ENCODE measurements at regions not wholly inside any gene's neighbourhood (a gene's known extent, or its start where the extent isn't known, plus 50 kb on each side); places are given as distances from the start of the nearest gene placed in this dataset.

GRCh38 chr6:71391126-71391525 is 102.5 kb downstream of the OGFRL1 start:
- Histone ChIP-seq H3K27me3 (ENCODE audit: control insufficient read depth, low read length) (peaks cover 16% of the 10 kb centered on the region), H3K36me3 (ENCODE audit: control insufficient read depth, low read length) (no peaks in the 10 kb centered on the region), H3K4me1 (ENCODE audit: control insufficient read depth, low read length) (no peaks in the 10 kb centered on the region), H3K4me3 (ENCODE audit: low read length) (no peak overlapping the region), H3K4me2 (ENCODE audit: low read length) (no peak overlapping the region), H3K9me2 (replicated peaks; ENCODE audit: control insufficient read depth, low read length) (no peaks in the 10 kb centered on the region), H3K9me3 (ENCODE audit: control insufficient read depth, insufficient read depth, low read length) (no peaks in the 10 kb centered on the region), H3K27ac (ENCODE audit: low read depth, low read length) (no peak overlapping the region), H4K20me1 (ENCODE audit: control insufficient read depth, insufficient read depth, low read depth, low read length) (no peaks in the 10 kb centered on the region), H3F3A (ENCODE audit: control insufficient read depth, insufficient read depth) (no peaks in the 10 kb centered on the region), H3K79me2 (ENCODE audit: control insufficient read depth, low read length) (no peaks in the 10 kb centered on the region)
- no peak for TF ChIP-seq EZH2phosphoT487 (IDR thresholded peaks at IDR 0.05; ENCODE audit: borderline replicate concordance, low read length)
- no peak for TF ChIP-seq CTCF (IDR thresholded peaks at IDR 0.05; ENCODE audit: low read depth, low read length, poor library complexity, severe bottlenecking)

- no peaks in the 10 kb centered on the region for H3K79me2 ChIP-seq (ENCODE audit: control insufficient read depth, low read length)
- no peak overlapping the region for H3K27ac ChIP-seq (ENCODE audit: low read depth, low read length)
- no peaks in the 10 kb centered on the region for H3K9me3 ChIP-seq (ENCODE audit: control insufficient read depth, insufficient read depth, low read length)
- no peaks in the 10 kb centered on the region for H3K36me3 ChIP-seq (ENCODE audit: control insufficient read depth, low read length)
- H3K27me3 ChIP-seq (ENCODE audit: control insufficient read depth, low read length) = peaks cover 22% of the 10 kb centered on the region
- H3K4me1 ChIP-seq (ENCODE audit: control insufficient read depth, low read length) = no peaks in the 10 kb centered on the region
- H3K4me3 ChIP-seq (ENCODE audit: low read length) = no peak overlapping the region
- no peaks in the 10 kb centered on the region for H3F3A ChIP-seq (ENCODE audit: control insufficient read depth, insufficient read depth)
- no peaks in the 10 kb centered on the region for H4K20me1 ChIP-seq (ENCODE audit: control insufficient read depth, insufficient read depth, low read depth, low read length)
- no peaks in the 10 kb centered on the region for H3K9me2 ChIP-seq (replicated peaks; ENCODE audit: control insufficient read depth, low read length)
- no peak overlapping the region for H3K4me2 ChIP-seq (ENCODE audit: low read length)
- TF ChIP-seq CTCF (IDR thresholded peaks at IDR 0.05; ENCODE audit: low read depth, low read length, poor library complexity, severe bottlenecking) (no peak), EZH2phosphoT487 (IDR thresholded peaks at IDR 0.05; ENCODE audit: borderline replicate concordance, low read length) (no peak)
Measured at GRCh38 chr6:71392276-71392675, 103.7 kb downstream of the OGFRL1 start.

- TF ChIP-seq EZH2phosphoT487 (IDR thresholded peaks at IDR 0.05; ENCODE audit: borderline replicate concordance, low read length) (no peak), CTCF (IDR thresholded peaks at IDR 0.05; ENCODE audit: low read depth, low read length, poor library complexity, severe bottlenecking) (no peak)
- H3K4me2 ChIP-seq (ENCODE audit: low read length) = no peak overlapping the region
- H3K27me3 ChIP-seq (ENCODE audit: control insufficient read depth, low read length) = peaks cover 24% of the 10 kb centered on the region
- no peaks in the 10 kb centered on the region for H3K36me3 ChIP-seq (ENCODE audit: control insufficient read depth, low read length)
- H3F3A ChIP-seq (ENCODE audit: control insufficient read depth, insufficient read depth) = no peaks in the 10 kb centered on the region
- H3K9me3 ChIP-seq (ENCODE audit: control insufficient read depth, insufficient read depth, low read length) = no peaks in the 10 kb centered on the region
- H3K27ac ChIP-seq (ENCODE audit: low read depth, low read length) = no peak overlapping the region
- H3K4me1 ChIP-seq (ENCODE audit: control insufficient read depth, low read length) = no peaks in the 10 kb centered on the region
- H3K4me3 ChIP-seq (ENCODE audit: low read length) = no peak overlapping the region
- H4K20me1 ChIP-seq (ENCODE audit: control insufficient read depth, insufficient read depth, low read depth, low read length) = no peaks in the 10 kb centered on the region
- H3K9me2 ChIP-seq (replicated peaks; ENCODE audit: control insufficient read depth, low read length) = no peaks in the 10 kb centered on the region
- no peaks in the 10 kb centered on the region for H3K79me2 ChIP-seq (ENCODE audit: control insufficient read depth, low read length)
Measured at GRCh38 chr6:71393471-71393870, 104.9 kb downstream of the OGFRL1 start.

All from DOHH2 (cell line).